ENCODE measurements at regions not wholly inside any gene's neighbourhood (a gene's known extent, or its start where the extent isn't known, plus 50 kb on each side); places are given as distances from the start of the nearest gene placed in this dataset.

- TF ChIP-seq ZNF407 (CRISPR knock-in tag; IDR thresholded peaks at IDR 0.05; ENCODE audit: not compliant biosample characterization) (no peak), PATZ1 (CRISPR knock-in tag; IDR thresholded peaks at IDR 0.05) (no peak), ATF7-NPFF (CRISPR knock-in tag; IDR thresholded peaks at IDR 0.05; ENCODE audit: low read depth) (no peak), ZNF574 (CRISPR knock-in tag; IDR thresholded peaks at IDR 0.05) (peak; percentile 57), POLR2G (IDR thresholded peaks at IDR 0.05; ENCODE audit: low read depth, low read length) (peak; percentile 53), SAFB2 (CRISPR knock-in tag; IDR thresholded peaks at IDR 0.05; ENCODE audit: borderline replicate concordance, low read depth) (no peak), MXD3 (CRISPR knock-in tag; IDR thresholded peaks at IDR 0.05) (no peak), ZNF609 (CRISPR knock-in tag; IDR thresholded peaks at IDR 0.05; ENCODE audit: borderline replicate concordance) (peak; percentile 89)
These were observed 285.4 kb upstream of the USP25 start (continued) for GRCh38 chr21:15444118-15444960.
